ENCODE measurements at regions not wholly inside any gene's neighbourhood (a gene's known extent, or its start where the extent isn't known, plus 50 kb on each side); places are given as distances from the start of the nearest gene placed in this dataset.

DNA sequence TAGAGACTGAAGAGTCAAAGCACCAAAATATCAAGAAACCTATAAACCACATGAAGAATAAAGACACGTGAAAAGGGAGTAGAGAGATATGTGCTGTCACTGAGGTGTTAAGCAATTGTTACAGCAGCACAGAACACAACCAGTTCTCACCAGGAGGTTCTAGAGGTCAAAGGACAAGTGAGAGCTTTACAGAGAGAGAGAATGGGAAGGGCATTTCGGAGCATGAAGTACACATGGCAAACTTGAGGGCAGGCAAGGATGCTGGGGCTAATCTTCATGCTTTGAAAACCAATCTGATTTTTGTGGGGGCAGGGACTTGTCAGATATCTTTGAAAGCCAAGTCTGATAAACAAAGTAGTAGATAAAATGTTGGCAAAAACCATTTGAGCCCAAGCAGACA, 142.3 kb upstream of the NRSN1 start:
- no peak for TF ChIP-seq CTCF (conservative IDR thresholded peaks at IDR 0.05; ENCODE audit: low read depth, low read length)
- no peak for DNase-seq (ENCODE audit: low read depth)

GRCh38 chr6:23985015-23985414, 141.0 kb upstream of the NRSN1 start:
- DNase-seq (ENCODE audit: low read depth): no peak
- no peak for TF ChIP-seq CTCF (conservative IDR thresholded peaks at IDR 0.05; ENCODE audit: low read depth, low read length)
- H3K4me3 ChIP-seq (ENCODE audit: low read depth, low read length): no peak overlapping the region

More for the DNA sequence above, 142.3 kb upstream of the NRSN1 start:
- no peak overlapping the region for H3K4me3 ChIP-seq (ENCODE audit: low read depth, low read length)

GRCh38 chr6:23989885-23990533, 136.0 kb upstream of the NRSN1 start:
- DNase-seq (ENCODE audit: low read depth): no peak
- TF ChIP-seq CTCF (conservative IDR thresholded peaks at IDR 0.05; ENCODE audit: low read depth, low read length): no peak
- H3K4me3 ChIP-seq (ENCODE audit: low read depth, low read length): no peak overlapping the region

DNA sequence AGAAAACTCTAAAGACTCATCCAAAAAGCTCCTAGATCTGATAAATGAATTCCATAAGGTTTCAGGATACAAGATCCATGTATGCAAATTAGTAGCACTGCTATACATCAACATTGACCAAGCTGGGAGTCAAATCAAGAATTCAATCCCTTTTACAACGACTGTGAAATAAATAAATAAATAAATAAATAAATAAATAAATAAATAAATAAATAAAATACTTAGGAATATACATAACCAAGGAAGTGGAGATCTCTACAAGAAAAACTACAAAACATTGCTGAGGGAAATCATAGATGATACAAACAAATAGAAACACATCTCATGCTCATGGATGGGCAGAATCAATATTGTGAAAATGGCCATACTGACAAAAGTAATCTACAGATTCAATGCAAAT, 132.0 kb upstream of the NRSN1 start:
- H3K4me3 ChIP-seq (ENCODE audit: low read depth, low read length): no peak overlapping the region
- DNase-seq (ENCODE audit: low read depth): no peak
- no peak for TF ChIP-seq CTCF (conservative IDR thresholded peaks at IDR 0.05; ENCODE audit: low read depth, low read length)

GRCh38 chr6:24004062-24004461, 122.0 kb upstream of the NRSN1 start:
- no peak overlapping the region for H3K4me3 ChIP-seq (ENCODE audit: low read depth, low read length)
- no peak for DNase-seq (ENCODE audit: low read depth)
- TF ChIP-seq CTCF (conservative IDR thresholded peaks at IDR 0.05; ENCODE audit: low read depth, low read length): no peak

DNA sequence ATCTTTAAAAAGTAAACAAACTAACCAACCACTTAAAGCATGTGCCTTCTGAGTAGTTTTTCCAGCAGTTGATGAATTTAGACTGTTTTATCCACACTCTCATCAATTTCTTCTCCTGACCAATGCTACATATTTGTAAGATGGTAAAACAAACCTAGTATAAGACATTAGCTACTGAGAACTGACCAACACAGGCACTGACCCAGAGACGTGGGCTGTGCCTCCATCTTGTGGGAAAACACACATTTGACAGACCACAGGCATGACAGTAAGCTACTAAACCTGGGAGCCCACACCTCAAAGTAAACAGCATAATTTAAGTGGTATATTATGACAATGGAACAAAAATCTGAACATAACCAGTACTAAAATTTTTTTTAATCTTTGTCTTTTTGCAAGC, 121.4 kb upstream of the NRSN1 start:
- H3K4me3 ChIP-seq (ENCODE audit: low read depth, low read length): no peak overlapping the region
- DNase-seq (ENCODE audit: low read depth): no peak
- TF ChIP-seq CTCF (conservative IDR thresholded peaks at IDR 0.05; ENCODE audit: low read depth, low read length): peak; percentile 3

DNA sequence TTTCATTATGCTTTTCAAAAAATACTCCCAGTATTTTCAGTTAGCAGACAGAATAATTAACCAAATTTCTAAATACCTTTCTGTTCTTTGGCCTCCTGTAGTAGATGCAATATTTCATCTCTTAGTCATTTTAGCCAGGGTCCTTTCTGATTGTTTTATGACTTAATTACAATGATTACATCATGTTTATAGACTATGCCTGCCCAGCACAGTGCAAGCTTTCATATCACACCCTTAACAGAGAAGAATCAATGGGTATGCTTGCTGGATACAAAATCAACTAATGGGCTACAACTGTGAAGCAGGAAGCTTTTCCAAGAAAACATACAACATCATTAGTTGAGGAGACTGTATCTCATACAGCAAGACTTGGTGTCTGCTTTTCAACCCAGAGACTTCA, 119.8 kb upstream of the NRSN1 start:
- TF ChIP-seq CTCF (conservative IDR thresholded peaks at IDR 0.05; ENCODE audit: low read depth, low read length): no peak
- no peak for DNase-seq (ENCODE audit: low read depth)
- no peak overlapping the region for H3K4me3 ChIP-seq (ENCODE audit: low read depth, low read length)
